ENCODE measurements at regions not wholly inside any gene's neighbourhood (a gene's known extent, or its start where the extent isn't known, plus 50 kb on each side); places are given as distances from the start of the nearest gene placed in this dataset.

DNA sequence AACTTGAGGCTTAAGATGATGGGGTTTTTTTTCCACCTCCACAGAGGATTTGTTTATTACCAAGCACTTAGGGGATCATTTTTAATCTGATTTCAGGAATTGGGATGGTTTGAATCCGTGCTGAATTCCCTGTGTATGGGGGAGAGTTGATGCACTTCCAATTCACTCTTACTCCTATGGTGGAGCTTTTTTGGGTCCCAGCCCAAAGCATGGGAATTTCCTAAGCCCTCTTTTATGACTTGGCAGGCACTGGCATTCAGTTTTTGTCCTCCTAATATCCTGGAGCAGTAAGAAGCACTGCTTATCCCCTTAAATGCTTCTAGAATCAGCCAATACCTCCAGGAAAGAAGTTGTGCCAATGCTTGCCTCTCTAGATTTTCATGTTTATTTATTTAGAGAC lies 78.7 kb downstream of the HYCC1 start:
- no peaks in the 10 kb centered on the region for H3K27me3 ChIP-seq (ENCODE audit: control insufficient read depth in 3 of 3, insufficient read depth in 3 of 3, low read length in 2 of 3)
- peaks cover 0 to 17% (median 6%) of the 10 kb centered on the region in 5 donors for H3K4me1 ChIP-seq (ENCODE audit: control insufficient read depth in 5 of 5, insufficient read depth in 5 of 5, low read length in 5 of 5)
- H3K36me3 ChIP-seq (ENCODE audit: control insufficient read depth in 4 of 4, insufficient read depth in 4 of 4, low read length in 4 of 4): peaks cover 0 to 4% (median 0%) of the 10 kb centered on the region in 4 donors
- TF ChIP-seq, protein P1, sequence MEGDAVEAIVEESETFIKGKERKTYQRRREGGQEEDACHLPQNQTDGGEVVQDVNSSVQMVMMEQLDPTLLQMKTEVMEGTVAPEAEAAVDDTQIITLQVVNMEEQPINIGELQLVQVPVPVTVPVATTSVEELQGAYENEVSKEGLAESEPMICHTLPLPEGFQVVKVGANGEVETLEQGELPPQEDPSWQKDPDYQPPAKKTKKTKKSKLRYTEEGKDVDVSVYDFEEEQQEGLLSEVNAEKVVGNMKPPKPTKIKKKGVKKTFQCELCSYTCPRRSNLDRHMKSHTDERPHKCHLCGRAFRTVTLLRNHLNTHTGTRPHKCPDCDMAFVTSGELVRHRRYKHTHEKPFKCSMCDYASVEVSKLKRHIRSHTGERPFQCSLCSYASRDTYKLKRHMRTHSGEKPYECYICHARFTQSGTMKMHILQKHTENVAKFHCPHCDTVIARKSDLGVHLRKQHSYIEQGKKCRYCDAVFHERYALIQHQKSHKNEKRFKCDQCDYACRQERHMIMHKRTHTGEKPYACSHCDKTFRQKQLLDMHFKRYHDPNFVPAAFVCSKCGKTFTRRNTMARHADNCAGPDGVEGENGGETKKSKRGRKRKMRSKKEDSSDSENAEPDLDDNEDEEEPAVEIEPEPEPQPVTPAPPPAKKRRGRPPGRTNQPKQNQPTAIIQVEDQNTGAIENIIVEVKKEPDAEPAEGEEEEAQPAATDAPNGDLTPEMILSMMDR (IDR thresholded peaks at IDR 0.05; ENCODE audit: control extremely low read depth, extremely low read depth): no peak
- H3K9me3 ChIP-seq (ENCODE audit: control insufficient read depth in 4 of 4, insufficient read depth in 3 of 4, low read length in 3 of 4): no peaks in the 10 kb centered on the region
- no peak overlapping the region for H3K4me3 ChIP-seq
- 0 to 31% methylated on average over 1 of the region's 1 CpG for WGBS, 2 donors
- H3K9ac ChIP-seq (ENCODE audit: insufficient read depth in 1 of 2, low read length in 2 of 2): no peak overlapping the region
- ATAC-seq (ENCODE audit: insufficient read depth, low FRiP score) (no peak), DNase-seq (peak in 2 of 3 donors; percentile 38 to 40)
- H3K27ac ChIP-seq (ENCODE audit: low read depth in 1 of 2, low read length in 1 of 2): no peak overlapping the region

DNA sequence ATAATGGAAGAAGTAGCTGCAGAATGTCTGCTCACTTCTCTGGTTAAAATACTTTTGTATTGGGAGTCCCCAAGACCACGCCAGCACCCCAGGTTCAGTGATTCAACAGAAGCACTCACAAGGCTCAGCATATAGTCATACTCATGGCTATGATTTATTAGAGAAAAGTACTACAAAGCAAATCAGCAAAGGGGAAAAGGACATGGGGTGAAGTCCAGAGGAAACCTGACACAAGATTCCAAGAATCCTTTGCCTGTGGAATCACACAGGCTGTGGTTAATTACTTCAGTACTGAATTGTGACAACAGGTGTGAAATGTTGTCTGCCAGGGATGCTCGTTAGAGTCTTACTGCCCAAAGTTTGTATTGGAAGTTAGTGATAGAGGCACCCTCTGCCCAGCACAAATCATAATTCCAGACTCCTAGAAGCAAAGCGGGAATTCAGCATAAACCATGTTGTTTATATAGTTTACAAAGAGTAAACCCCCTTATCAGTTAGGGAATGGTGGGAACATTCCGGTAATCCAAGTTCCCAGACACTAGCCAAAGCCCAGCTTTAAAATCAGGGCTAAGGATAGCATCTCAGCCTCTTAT lies 79.4 kb downstream of the HYCC1 start:
- Histone ChIP-seq H3K4me3 (no peak overlapping the region), H3K36me3 (ENCODE audit: control insufficient read depth in 4 of 4, insufficient read depth in 4 of 4, low read length in 4 of 4) (peaks cover 0 to 4% (median 0%) of the 10 kb centered on the region in 4 donors), H3K9me3 (ENCODE audit: control insufficient read depth in 4 of 4, insufficient read depth in 3 of 4, low read length in 3 of 4) (no peaks in the 10 kb centered on the region), H3K4me1 (ENCODE audit: control insufficient read depth in 5 of 5, insufficient read depth in 5 of 5, low read length in 5 of 5) (peaks cover 0 to 17% (median 6%) of the 10 kb centered on the region in 5 donors), H3K9ac (ENCODE audit: insufficient read depth in 1 of 2, low read length in 2 of 2) (peak overlapping the region in 1 of 2 donors; percentile 0), H3K27ac (ENCODE audit: low read depth in 1 of 2, low read length in 1 of 2) (no peak overlapping the region), H3K27me3 (ENCODE audit: control insufficient read depth in 3 of 3, insufficient read depth in 3 of 3, low read length in 2 of 3) (no peaks in the 10 kb centered on the region)
- 52 to 62% methylated on average over 4 of the region's 4 CpGs for WGBS, 2 donors
- DNase-seq: peak in 2 of 3 donors; percentile 31 to 43
- TF ChIP-seq, protein P1 (IDR thresholded peaks at IDR 0.05; ENCODE audit: control extremely low read depth, extremely low read depth): no peak
- no peak for ATAC-seq (ENCODE audit: insufficient read depth, low FRiP score)

DNA sequence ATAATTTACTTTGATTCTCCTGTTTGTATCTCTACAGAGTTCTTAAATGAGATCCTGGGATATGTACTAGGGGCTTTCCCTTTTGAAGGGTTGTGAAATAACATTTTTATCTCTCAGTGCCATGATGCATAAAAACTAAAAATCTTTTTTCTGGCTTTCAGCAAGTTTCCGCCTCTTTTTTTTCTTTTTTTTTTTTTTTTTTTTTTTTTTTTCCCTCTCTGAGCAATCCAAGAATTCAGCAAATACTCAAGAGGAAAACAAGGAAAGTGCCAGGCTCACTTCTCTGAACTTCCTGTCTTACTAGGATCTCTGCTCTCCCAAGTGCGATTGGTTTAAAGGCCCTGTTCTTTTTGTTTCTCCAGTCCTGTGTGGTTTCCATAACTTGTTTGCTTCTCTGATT lies 79.9 kb downstream of the HYCC1 start:
- Histone ChIP-seq H3K36me3 (ENCODE audit: control insufficient read depth in 4 of 4, insufficient read depth in 4 of 4, low read length in 4 of 4) (peaks cover 0 to 4% (median 0%) of the 10 kb centered on the region in 4 donors), H3K4me1 (ENCODE audit: control insufficient read depth in 5 of 5, insufficient read depth in 5 of 5, low read length in 5 of 5) (peaks cover 0 to 17% (median 6%) of the 10 kb centered on the region in 5 donors), H3K27ac (ENCODE audit: low read depth in 1 of 2, low read length in 1 of 2) (no peak overlapping the region), H3K27me3 (ENCODE audit: control insufficient read depth in 3 of 3, insufficient read depth in 3 of 3, low read length in 2 of 3) (no peaks in the 10 kb centered on the region), H3K9me3 (ENCODE audit: control insufficient read depth in 4 of 4, insufficient read depth in 3 of 4, low read length in 3 of 4) (no peaks in the 10 kb centered on the region), H3K4me3 (no peak overlapping the region), H3K9ac (ENCODE audit: insufficient read depth in 1 of 2, low read length in 2 of 2) (no peak overlapping the region)
- TF ChIP-seq, protein P1 (IDR thresholded peaks at IDR 0.05; ENCODE audit: control extremely low read depth, extremely low read depth): no peak
- WGBS, 2 donors: 43 to 64% methylated on average over 2 of the region's 2 CpGs
- ATAC-seq (ENCODE audit: insufficient read depth, low FRiP score): peak; percentile 53
- peak in 2 of 3 donors; percentile 63 to 74 for DNase-seq

DNA sequence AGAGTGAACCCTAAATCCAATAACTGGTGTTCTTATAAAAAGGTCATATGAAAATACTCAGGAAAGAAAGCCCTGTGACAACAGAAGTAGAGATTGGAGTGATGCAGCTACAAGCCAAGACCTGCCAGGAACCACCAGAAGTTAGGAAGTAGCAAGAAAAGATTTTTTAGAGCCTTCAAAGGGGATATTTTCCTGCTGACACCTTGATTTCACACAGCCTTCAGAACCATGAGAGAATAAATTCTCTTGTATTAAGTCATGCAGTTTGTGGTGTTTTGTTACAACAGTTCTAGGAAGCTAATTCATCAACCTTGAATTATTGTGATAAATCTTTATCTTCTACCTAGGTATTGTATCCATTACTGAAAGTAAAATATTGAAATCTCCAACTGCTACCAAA lies 81.0 kb downstream of the HYCC1 start:
- Histone ChIP-seq H3K27ac (ENCODE audit: low read depth in 1 of 2, low read length in 1 of 2) (no peak overlapping the region), H3K9ac (ENCODE audit: insufficient read depth in 1 of 2, low read length in 2 of 2) (no peak overlapping the region), H3K4me1 (ENCODE audit: control insufficient read depth in 5 of 5, insufficient read depth in 5 of 5, low read length in 5 of 5) (peaks cover 0 to 17% (median 6%) of the 10 kb centered on the region in 5 donors), H3K9me3 (ENCODE audit: control insufficient read depth in 4 of 4, insufficient read depth in 3 of 4, low read length in 3 of 4) (no peaks in the 10 kb centered on the region), H3K27me3 (ENCODE audit: control insufficient read depth in 3 of 3, insufficient read depth in 3 of 3, low read length in 2 of 3) (no peaks in the 10 kb centered on the region), H3K36me3 (ENCODE audit: control insufficient read depth in 4 of 4, insufficient read depth in 4 of 4, low read length in 4 of 4) (peaks cover 0 to 2% (median 0%) of the 10 kb centered on the region in 4 donors), H3K4me3 (no peak overlapping the region)
- TF ChIP-seq, protein P1 (IDR thresholded peaks at IDR 0.05; ENCODE audit: control extremely low read depth, extremely low read depth): no peak
- DNase-seq (no peak), ATAC-seq (ENCODE audit: insufficient read depth, low FRiP score) (no peak)
